GM12878 (cell line): ENCODE measurements at regions not wholly inside any gene's neighbourhood (a gene's known extent, or its start where the extent isn't known, plus 50 kb on each side); places are given as distances from the start of the nearest gene placed in this dataset.

Experiments used
- CTCF ChIP-seq, 3 experiments: IDR thresholded peaks in 2 of 3; conservative IDR thresholded peaks in 1 of 3; 2 replicates each; pipeline ENCODE4 v1.5.1; 2011; ENCODE audit warnings: low read depth in 3 of 3, low read length in 3 of 3, mild to moderate bottlenecking in 3 of 3, control low read depth in 2 of 3, moderate library complexity in 2 of 3, inconsistent platforms in 1 of 3, mixed read lengths in 1 of 3; ENCODE audit not compliant: control insufficient read depth in 2 of 3, insufficient read depth in 1 of 3; ENCODE audit errors: extremely low read depth in 1 of 3
- ELK1 ChIP-seq: IDR thresholded peaks from 2 replicates; pipeline ENCODE4 v1.6.1; 2012; ENCODE audit warnings: low read depth, low read length, improper control_type of control experiment
- EZH2 ChIP-seq: IDR thresholded peaks from 2 replicates; pipeline ENCODE4 v1.6.1; 2012; ENCODE audit warnings: low read depth, mild to moderate bottlenecking, control low read depth, inconsistent platforms, low read length, borderline replicate concordance; ENCODE audit not compliant: control insufficient read depth
- HDGF ChIP-seq: fragments of 450-650 bp; IDR thresholded peaks from 2 replicates; pipeline ENCODE4 v1.6.1; 2016; ENCODE audit warnings: antibody characterized with exemption
- MXI1 ChIP-seq: fragments of 150-350 bp; IDR thresholded peaks from 2 replicates; pipeline ENCODE4 v1.6.1; 2011; ENCODE audit warnings: low read depth, mild to moderate bottlenecking, inconsistent platforms, low read length, improper control_type of control experiment
- POLR2A ChIP-seq: IDR thresholded peaks from 2 replicates; pipeline ENCODE4 v1.6.1; 2011; ENCODE audit warnings: low read depth, mild to moderate bottlenecking, low read length
- SMAD1 ChIP-seq: fragments of 450-650 bp; IDR thresholded peaks from 2 replicates; pipeline ENCODE4 v1.6.1; 2018; ENCODE audit warnings: mild to moderate bottlenecking, low read depth; ENCODE audit not compliant: partially characterized antibody
- TAF1 ChIP-seq: IDR thresholded peaks from 2 replicates; pipeline ENCODE4 v1.6.1; 2011; ENCODE audit warnings: mild to moderate bottlenecking, low read depth, low read length, borderline replicate concordance
- ZBTB40 ChIP-seq: fragments of 450-650 bp; IDR thresholded peaks from 2 replicates; pipeline ENCODE4 v1.6.1; 2016; ENCODE audit warnings: mild to moderate bottlenecking, moderate library complexity, borderline replicate concordance

GRCh38 chr2:129767346-129768035 lies 212.0 kb upstream of the RAB6C start:
- TF ChIP-seq POLR2A, result no peak
- no peak for TF ChIP-seq HDGF
- TF ChIP-seq MXI1, result no peak
- TF ChIP-seq ELK1, result no peak
- TF ChIP-seq ZBTB40, result no peak
- no peak for TF ChIP-seq TAF1
- TF ChIP-seq CTCF (IDR thresholded peaks at IDR 0.05 in 2 of 3, conservative IDR thresholded peaks at IDR 0.05 in 1 of 3; ENCODE audit: control insufficient read depth in 2 of 3, extremely low read depth in 1 of 3, insufficient read depth in 1 of 3, low read depth in 3 of 3, low read length in 3 of 3), result no peak
- no peak for TF ChIP-seq EZH2
- no peak for TF ChIP-seq SMAD1
